ENCODE measurements at regions not wholly inside any gene's neighbourhood (a gene's known extent, or its start where the extent isn't known, plus 50 kb on each side); places are given as distances from the start of the nearest gene placed in this dataset.

GRCh38 chr14:39762576-39763401 lies 330.6 kb upstream of the FBXO33 start:
- no peak for DNase-seq (ENCODE audit: low spot score)

- no peak for DNase-seq (ENCODE audit: low spot score)
Measured at GRCh38 chr14:39755269-39755878, 323.1 kb upstream of the FBXO33 start.

- no peak for DNase-seq (ENCODE audit: low spot score)
Measured at GRCh38 chr14:39740454-39740853, 308.2 kb upstream of the FBXO33 start.

GRCh38 chr14:39739796-39740195 lies 307.6 kb upstream of the FBXO33 start:
- no peak for DNase-seq (ENCODE audit: low spot score)

- DNase-seq (ENCODE audit: low spot score): no peak
Measured at GRCh38 chr14:39734306-39734705, 302.1 kb upstream of the FBXO33 start.

- DNase-seq (ENCODE audit: low spot score): no peak
Measured at GRCh38 chr14:39733741-39734140, 301.5 kb upstream of the FBXO33 start.

GRCh38 chr14:39731912-39732311 lies 299.7 kb upstream of the FBXO33 start:
- no peak for DNase-seq (ENCODE audit: low spot score)

- DNase-seq (ENCODE audit: low spot score): no peak
Measured at GRCh38 chr14:39726563-39726962, 294.3 kb upstream of the FBXO33 start.

GRCh38 chr14:39722547-39723273 lies 290.5 kb upstream of the FBXO33 start:
- no peak for DNase-seq (ENCODE audit: low spot score)

GRCh38 chr14:39716987-39717570 lies 284.8 kb upstream of the FBXO33 start:
- DNase-seq (ENCODE audit: low spot score): no peak

GRCh38 chr14:39712293-39712999 lies 280.2 kb upstream of the FBXO33 start:
- no peak for DNase-seq (ENCODE audit: low spot score)

GRCh38 chr14:39704594-39704993 lies 272.4 kb upstream of the FBXO33 start:
- DNase-seq (ENCODE audit: low spot score): no peak

- DNase-seq (ENCODE audit: low spot score): no peak
Measured at GRCh38 chr14:39694341-39694740, 262.1 kb upstream of the FBXO33 start.

- no peak for DNase-seq (ENCODE audit: low spot score)
Measured at GRCh38 chr14:39683691-39684260, 251.5 kb upstream of the FBXO33 start.

- no peak for DNase-seq (ENCODE audit: low spot score)
Measured at GRCh38 chr14:39682582-39682981, 250.3 kb upstream of the FBXO33 start.

- no peak for DNase-seq (ENCODE audit: low spot score)
Measured at GRCh38 chr14:39681782-39682399, 249.7 kb upstream of the FBXO33 start.

- DNase-seq (ENCODE audit: low spot score): no peak
Measured at GRCh38 chr14:39680777-39681176, 248.5 kb upstream of the FBXO33 start.

- no peak for DNase-seq (ENCODE audit: low spot score)
Measured at GRCh38 chr14:39673734-39674133, 241.5 kb upstream of the FBXO33 start.

GRCh38 chr14:39673270-39673711 lies 241.1 kb upstream of the FBXO33 start:
- no peak for DNase-seq (ENCODE audit: low spot score)

GRCh38 chr14:39668449-39668848 lies 236.2 kb upstream of the FBXO33 start:
- DNase-seq (ENCODE audit: low spot score): no peak

- DNase-seq (ENCODE audit: low spot score): no peak
Measured at GRCh38 chr14:39666386-39666785, 234.2 kb upstream of the FBXO33 start.
